HCT116 (cell line): ENCODE measurements at regions not wholly inside any gene's neighbourhood (a gene's known extent, or its start where the extent isn't known, plus 50 kb on each side); places are given as distances from the start of the nearest gene placed in this dataset.

Source experiments
- ATAC-seq: fragments of 200-7000 bp; cut with Tn5 transposase; 2 replicates; pipeline ENCODE4 v1.9.1; 2020; ENCODE audit warnings: mild to moderate bottlenecking, moderate library complexity
- BruUV-seq: library from RNA; stranded (reverse); fragments of 400-500 nt; replicated peaks from 2 replicates; lab custom pipeline; 2021; lab: Mats Ljungman, UMichigan
- CTCF ChIA-PET: fragments of 300-600 bp; sonication (Branson Sonifier 250); formaldehyde crosslinking; loops from one replicate; lab custom pipeline; 2021; ENCODE audit warnings: antibody characterized with exemption; lab: Charles Lee
- POLR2A ChIA-PET: fragments of 300-600, 350-600 bp; sonication (Branson Sonifier 250); formaldehyde crosslinking; loops from one replicate; lab custom pipeline; 2021; ENCODE audit warnings: antibody characterized with exemption; lab: Charles Lee
- RAD21 ChIA-PET, 2 experiments: fragments of 300-600 bp; sonication (Branson Sonifier 250); formaldehyde crosslinking; loops; one replicate each; lab custom pipeline; 2023; ENCODE audit warnings: low total read pairs in 2 of 2; ENCODE audit not compliant: uncharacterized antibody in 2 of 2, unreplicated experiment in 2 of 2, low non-redundant PET in 1 of 2; lab: Charles Lee
- DNase-seq: peaks from one replicate; pipeline ENCODE4 v3.0.0-alpha.2; 2010; ENCODE audit warnings: low read depth, low spot score
- H2AFZ ChIP-seq: fragments of 200-600 bp; shearing (Covaris generic), sonication (generic); 2 replicates; pipeline ENCODE4 v1.6.1; 2017; ENCODE audit warnings: low read depth, mixed run types, mixed read lengths, antibody characterized with exemption, low read length; ENCODE audit not compliant: poor library complexity, severe bottlenecking
- H3K27ac ChIP-seq: 2 replicates; pipeline ENCODE4 v1.5.1; 2012; ENCODE audit warnings: low read depth, low read length
- H3K27me3 ChIP-seq: fragments of 200-600 bp; sonication (generic); 2 replicates; pipeline ENCODE4 v1.6.1; 2016; ENCODE audit warnings: mixed run types, low read length, mixed read lengths; ENCODE audit not compliant: insufficient read depth
- H3K36me3 ChIP-seq, 2 experiments: fragments of 200-500 bp in 1 of 2; fragments of 200-600 bp in 1 of 2; sonication (Bioruptor generic) in 1 of 2; sonication (generic) in 1 of 2; 2 replicates each; pipeline versions ENCODE4 v1.5.1 to v1.6.1; 2014 to 2016; ENCODE audit warnings: low read length in 2 of 2, inconsistent platforms in 1 of 2, mixed read lengths in 1 of 2, mixed run types in 1 of 2; ENCODE audit not compliant: insufficient read depth in 2 of 2, control insufficient read depth in 1 of 2
- H3K4me1 ChIP-seq, 2 experiments: fragments of 200-600 bp in 1 of 2; sonication (generic) in 1 of 2; 2 replicates each; pipeline versions ENCODE4 v1.5.1 to v1.6.1; 2012 to 2017; ENCODE audit warnings: low read length in 2 of 2, inconsistent platforms in 1 of 2, mild to moderate bottlenecking in 1 of 2, mixed read lengths in 1 of 2, mixed run types in 1 of 2, moderate library complexity in 1 of 2; ENCODE audit not compliant: insufficient read depth in 2 of 2, control insufficient read depth in 1 of 2
- H3K4me2 ChIP-seq: fragments of 200-600 bp; sonication (generic); 2 replicates; pipeline ENCODE4 v1.6.1; 2017; ENCODE audit warnings: mixed run types, low read length, mixed read lengths
- H3K4me3 ChIP-seq, 2 experiments: fragments of 200-600 bp in 1 of 2; sonication (generic) in 1 of 2; replicated peaks in 1 of 2; 2 replicates each; pipeline ENCODE4 v1.5.1; 2011 to 2016; ENCODE audit warnings: low read length in 2 of 2, control low read depth in 1 of 2, low read depth in 1 of 2, mild to moderate bottlenecking in 1 of 2, mixed read lengths in 1 of 2, mixed run types in 1 of 2
- H3K79me2 ChIP-seq: fragments of 200-600 bp; sonication (generic); 2 replicates; pipeline ENCODE4 v1.6.1; 2017; ENCODE audit warnings: mild to moderate bottlenecking, mixed run types, low read length, moderate library complexity, mixed read lengths; ENCODE audit not compliant: insufficient read depth
- H3K9ac ChIP-seq: fragments of 200-600 bp; sonication (generic); 2 replicates; pipeline ENCODE4 v1.6.1; 2016; ENCODE audit warnings: low read length, mixed read lengths
- H3K9me2 ChIP-seq: fragments of 200-600 bp; sonication (generic), shearing (Covaris generic); 2 replicates; pipeline ENCODE4 v1.6.1; 2017; ENCODE audit warnings: mixed run types, mild to moderate bottlenecking, moderate library complexity; ENCODE audit not compliant: insufficient read depth
- H3K9me3 ChIP-seq, 2 experiments: fragments of 200-500 bp in 1 of 2; fragments of 200-600 bp in 1 of 2; sonication (Bioruptor generic) in 1 of 2; sonication (generic) in 1 of 2; 2 replicates each; pipeline ENCODE4 v1.6.1; 2014 to 2017; ENCODE audit warnings: low read length in 2 of 2, mixed read lengths in 2 of 2, inconsistent platforms in 1 of 2, low read depth in 1 of 2, mild to moderate bottlenecking in 1 of 2, mixed run types in 1 of 2, moderate library complexity in 1 of 2; ENCODE audit not compliant: control insufficient read depth in 1 of 2, insufficient read depth in 1 of 2
- H4K20me1 ChIP-seq: fragments of 200-600 bp; sonication (generic), shearing (Covaris generic); 2 replicates; pipeline ENCODE4 v1.6.1; 2017; ENCODE audit warnings: mixed run types, mild to moderate bottlenecking, moderate library complexity; ENCODE audit not compliant: insufficient read depth
- FOSL1 ChIP-seq: IDR thresholded peaks from 2 replicates; pipeline ENCODE4 v1.6.1; 2012; ENCODE audit warnings: low read depth
- JUND ChIP-seq: IDR thresholded peaks from 2 replicates; pipeline ENCODE4 v1.6.1; 2012
- POLR2AphosphoS5 ChIP-seq: IDR thresholded peaks from 2 replicates; pipeline ENCODE4 v1.6.1; 2011; ENCODE audit warnings: mild to moderate bottlenecking, low read depth, low read length, moderate library complexity
- SRF ChIP-seq: IDR thresholded peaks from 2 replicates; pipeline ENCODE4 v1.6.1; 2012; ENCODE audit warnings: low read depth
- ZFX ChIP-seq: fragments of 450-650 bp; IDR thresholded peaks from 2 replicates; pipeline ENCODE4 v1.6.1; 2017
- intact Hi-C: fragments of 100-400 bp; cut with micrococcal nuclease; formaldehyde crosslinking; loops from 2 replicates; pipeline ENCODE4 v1.10.0; 2022

GRCh38 chr5:7250004-7250403, 145.9 kb upstream of the ADCY2 start:
- Histone ChIP-seq H3K27me3 (no peaks in the 10 kb centered on the region), H3K9me3 (peaks cover 0 to 9% of the 10 kb centered on the region in 2 experiments; a peak in 2 of 4 replicates), H3K4me2 (no peak overlapping the region), H3K36me3 (no peaks in the 10 kb centered on the region), H3K79me2 (no peaks in the 10 kb centered on the region), H3K27ac (no peak overlapping the region), H4K20me1 (no peaks in the 10 kb centered on the region), H3K9me2 (no peaks in the 10 kb centered on the region), H3K4me1 (no peaks in the 10 kb centered on the region), H3K4me3 (no peak overlapping the region), H3K9ac (no peak overlapping the region)
- BruUV-seq = no TSS peak
- no peak for DNase-seq
- no peak for ATAC-seq
- intact Hi-C loops = no loop called here
- CTCF ChIA-PET = no interaction called here
- RAD21 ChIA-PET = no interaction called here
- no peak for TF ChIP-seq JUND
- no peak for TF ChIP-seq ZFX
- TF ChIP-seq, all 23 proteins: peak for 0
- no peak overlapping the region for H2AFZ ChIP-seq
- POLR2A ChIA-PET = no interaction called here

GRCh38 chr5:7250611-7251010, 145.3 kb upstream of the ADCY2 start:
- H3K9me3 ChIP-seq = peaks cover 0 to 9% of the 10 kb centered on the region in 2 experiments; a peak in 2 of 4 replicates
- H2AFZ ChIP-seq = no peak overlapping the region
- H4K20me1 ChIP-seq = no peaks in the 10 kb centered on the region
- CTCF ChIA-PET = no interaction called here
- no peak overlapping the region for H3K4me3 ChIP-seq
- ATAC-seq (no peak), DNase-seq (no peak)
- H3K36me3 ChIP-seq = no peaks in the 10 kb centered on the region
- BruUV-seq = no TSS peak
- H3K27ac ChIP-seq = no peak overlapping the region
- H3K9ac ChIP-seq = no peak overlapping the region
- no peaks in the 10 kb centered on the region for H3K9me2 ChIP-seq
- POLR2A ChIA-PET = no interaction called here
- RAD21 ChIA-PET = no interaction called here
- H3K4me2 ChIP-seq = no peak overlapping the region
- TF ChIP-seq ZFX = no peak
- TF ChIP-seq POLR2AphosphoS5 = no peak
- no peak for TF ChIP-seq SRF
- TF ChIP-seq FOSL1 = no peak
- H3K79me2 ChIP-seq = no peaks in the 10 kb centered on the region
- intact Hi-C loops = no loop called here
- H3K4me1 ChIP-seq = no peaks in the 10 kb centered on the region
- no peaks in the 10 kb centered on the region for H3K27me3 ChIP-seq
